Lung (tissue), 11 donors: ENCODE measurements at regions not wholly inside any gene's neighbourhood (a gene's known extent, or its start where the extent isn't known, plus 50 kb on each side); places are given as distances from the start of the nearest gene placed in this dataset.

Experiments used
- ATAC-seq: fragments of 200-7000 bp; cut with Tn5 transposase; one replicate; pipeline ENCODE4 v1.9.1; 2020; ENCODE audit warnings: moderate number of reproducible peaks; ENCODE audit not compliant: insufficient read depth, low FRiP score
- DNase-seq, 3 donors: peaks; one replicate each; pipeline ENCODE4 v3.0.0-alpha.2; 2013 to 2017
- H3K27ac ChIP-seq, 2 donors: one replicate each; pipeline ENCODE4 v1.5.1; 2013; ENCODE audit warnings: mild to moderate bottlenecking in 2 of 2, moderate library complexity in 2 of 2, control low read depth in 1 of 2, inconsistent platforms in 1 of 2, low read depth in 1 of 2, low read length in 1 of 2
- H3K27me3 ChIP-seq, 3 donors: one replicate each; pipeline ENCODE4 v1.5.1; 2013; ENCODE audit warnings: low read length in 2 of 3; ENCODE audit not compliant: control insufficient read depth in 3 of 3, insufficient read depth in 3 of 3
- H3K36me3 ChIP-seq, 4 donors: one replicate each; pipeline ENCODE4 v1.5.1; 2013; ENCODE audit warnings: low read length in 4 of 4, mild to moderate bottlenecking in 1 of 4, moderate library complexity in 1 of 4; ENCODE audit not compliant: control insufficient read depth in 4 of 4, insufficient read depth in 4 of 4
- H3K4me1 ChIP-seq, 5 donors: one replicate each; pipeline ENCODE4 v1.5.1; 2013; ENCODE audit warnings: low read length in 5 of 5, mild to moderate bottlenecking in 2 of 5, moderate library complexity in 1 of 5; ENCODE audit not compliant: control insufficient read depth in 5 of 5, insufficient read depth in 5 of 5
- H3K4me3 ChIP-seq: one replicate; pipeline ENCODE4 v1.5.1; 2013; ENCODE audit warnings: mild to moderate bottlenecking, control low read depth, moderate library complexity
- H3K9ac ChIP-seq, 2 donors: one replicate each; pipeline ENCODE4 v1.5.1; 2013; ENCODE audit warnings: low read length in 2 of 2, control low read depth in 1 of 2; ENCODE audit not compliant: insufficient read depth in 1 of 2
- H3K9me3 ChIP-seq, 4 donors: one replicate each; pipeline ENCODE4 v1.5.1; 2013; ENCODE audit warnings: low read length in 3 of 4, mild to moderate bottlenecking in 1 of 4, moderate library complexity in 1 of 4; ENCODE audit not compliant: control insufficient read depth in 4 of 4, insufficient read depth in 3 of 4
- CTCF ChIP-seq: IDR thresholded peaks from 2 replicates; pipeline ENCODE4 v1.5.1; 2012; ENCODE audit warnings: mild to moderate bottlenecking; ENCODE audit errors: control extremely low read depth, extremely low read depth
- WGBS, 2 donors: extraction: QIAGEN DNeasy Blood & Tissue Kit; methylation state at CpG; one replicate each; pipeline ENCODE4 v1.1.7; 2013; 5-methylcytosine and 5-hydroxymethylcytosine counted together
- donor health status: control.
- donor health status: control.
- donor health status: Bipolar disorder and iron deficiency.
- donor health status: healthy.
- donor health status: DM: yes; HTN: yes; CAD: no.

DNA sequence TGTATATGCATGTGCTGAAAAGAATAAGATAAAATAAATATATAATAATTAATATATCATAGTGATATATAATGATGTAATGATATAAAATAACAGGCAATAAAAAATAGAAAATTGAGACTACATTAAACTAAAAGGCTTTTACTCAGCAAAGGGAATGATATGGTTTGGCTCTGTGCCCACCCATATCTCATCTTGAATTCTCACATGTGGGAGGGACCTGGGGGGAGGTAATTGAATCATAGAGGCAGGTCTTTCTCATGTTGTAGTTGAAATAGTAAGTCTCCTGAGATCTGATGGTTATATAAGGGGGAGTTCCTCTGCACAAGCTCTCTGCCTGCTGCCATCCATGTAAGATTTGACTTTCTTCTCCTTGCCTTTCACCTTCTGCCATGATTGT lies 1550.9 kb upstream of the CDH6 start:
- no peak overlapping the region for H3K4me3 ChIP-seq
- H3K27me3 ChIP-seq: no peaks in the 10 kb centered on the region
- peaks cover 0 to 7% (median 0%) of the 10 kb centered on the region in 4 donors for H3K9me3 ChIP-seq
- DNase-seq: no peak
- no peaks in the 10 kb centered on the region for H3K4me1 ChIP-seq
- no peaks in the 10 kb centered on the region for H3K36me3 ChIP-seq
- TF ChIP-seq CTCF: no peak
- no peak overlapping the region for H3K9ac ChIP-seq
- H3K27ac ChIP-seq: no peak overlapping the region
- no peak for ATAC-seq

- DNase-seq (no peak), ATAC-seq (no peak)
- Histone ChIP-seq H3K36me3 (no peaks in the 10 kb centered on the region), H3K9me3 (no peaks in the 10 kb centered on the region), H3K4me1 (no peaks in the 10 kb centered on the region), H3K27ac (no peak overlapping the region), H3K4me3 (no peak overlapping the region), H3K27me3 (no peaks in the 10 kb centered on the region), H3K9ac (no peak overlapping the region)
- 74 to 84% methylated on average over 2 of the region's 2 CpGs for WGBS, 2 donors
- no peak for TF ChIP-seq CTCF
Measured at GRCh38 chr5:29614206-29614605, 1579.3 kb upstream of the CDH6 start.

- H3K36me3 ChIP-seq: no peaks in the 10 kb centered on the region
- H3K4me1 ChIP-seq: no peaks in the 10 kb centered on the region
- TF ChIP-seq CTCF: no peak
- peaks cover 0 to 2% (median under 1%) of the 10 kb centered on the region in 4 donors for H3K9me3 ChIP-seq
- H3K4me3 ChIP-seq: no peak overlapping the region
- no peaks in the 10 kb centered on the region for H3K27me3 ChIP-seq
- no peak for DNase-seq
- H3K9ac ChIP-seq: no peak overlapping the region
- H3K27ac ChIP-seq: no peak overlapping the region
- no peak for ATAC-seq
Measured at GRCh38 chr5:29588236-29588635, 1605.2 kb upstream of the CDH6 start.

GRCh38 chr5:29587832-29588231 lies 1605.7 kb upstream of the CDH6 start:
- H3K9ac ChIP-seq: no peak overlapping the region
- H3K36me3 ChIP-seq: no peaks in the 10 kb centered on the region
- 80 to 90% methylated on average over 2 of the region's 2 CpGs for WGBS, 2 donors
- no peak for TF ChIP-seq CTCF
- ATAC-seq (no peak), DNase-seq (no peak)
- H3K27ac ChIP-seq: no peak overlapping the region
- no peak overlapping the region for H3K4me3 ChIP-seq
- peaks cover 0 to 2% (median under 1%) of the 10 kb centered on the region in 4 donors for H3K9me3 ChIP-seq
- no peaks in the 10 kb centered on the region for H3K27me3 ChIP-seq
- H3K4me1 ChIP-seq: no peaks in the 10 kb centered on the region
